Hepatocyte (in vitro differentiated cells): ENCODE measurements at regions not wholly inside any gene's neighbourhood (a gene's known extent, or its start where the extent isn't known, plus 50 kb on each side); places are given as distances from the start of the nearest gene placed in this dataset.
A peak's percentile ranks its signal among the peaks of the same experiment; 100 is the strongest.

Experiments
- DNase-seq: peaks from one replicate; pipeline ENCODE4 v3.0.0-alpha.2; 2016; ENCODE audit warnings: low spot score
- H2AFZ ChIP-seq: fragments of 200-600 bp; sonication (generic); 2 replicates; pipeline ENCODE4 v1.6.0; 2016; ENCODE audit warnings: antibody characterized with exemption, mild to moderate bottlenecking
- H3K27ac ChIP-seq: fragments of 200-600 bp; sonication (generic); 2 replicates; pipeline ENCODE4 v1.5.1; 2016; ENCODE audit warnings: mild to moderate bottlenecking
- H3K27me3 ChIP-seq: fragments of 200-600 bp; sonication (generic); 2 replicates; pipeline ENCODE4 v1.6.1; 2016
- H3K36me3 ChIP-seq: fragments of 200-600 bp; sonication (generic); replicated peaks from 2 replicates; pipeline ENCODE4 v1.5.1; 2016; ENCODE audit warnings: low read depth; ENCODE audit not compliant: insufficient read depth
- H3K4me1 ChIP-seq: fragments of 200-600 bp; sonication (generic); 2 replicates; pipeline ENCODE4 v1.5.1; 2016; ENCODE audit warnings: mild to moderate bottlenecking, moderate library complexity; ENCODE audit not compliant: insufficient read depth
- H3K4me2 ChIP-seq: fragments of 200-600 bp; sonication (generic); 2 replicates; pipeline ENCODE4 v1.6.0; 2016
- H3K4me3 ChIP-seq: fragments of 200-600 bp; sonication (generic); 2 replicates; pipeline ENCODE4 v1.5.1; 2016; ENCODE audit warnings: mild to moderate bottlenecking
- H3K79me2 ChIP-seq: fragments of 200-600 bp; sonication (generic); 2 replicates; pipeline ENCODE4 v1.6.0; 2017; ENCODE audit warnings: mild to moderate bottlenecking
- H3K9me2 ChIP-seq: fragments of 200-600 bp; sonication (generic); replicated peaks from 2 replicates; pipeline ENCODE4 v1.6.0; 2017; ENCODE audit warnings: mild to moderate bottlenecking; ENCODE audit not compliant: insufficient read depth
- H3K9me3 ChIP-seq: fragments of 200-600 bp; sonication (generic); 2 replicates; pipeline ENCODE4 v1.5.1; 2016; ENCODE audit warnings: low read depth, mild to moderate bottlenecking
- H4K20me1 ChIP-seq: fragments of 200-600 bp; sonication (generic); 2 replicates; pipeline ENCODE4 v1.6.0; 2016; ENCODE audit warnings: mild to moderate bottlenecking; ENCODE audit not compliant: insufficient read depth, poor library complexity, severe bottlenecking
- CTCF ChIP-seq: fragments of 200-600 bp; sonication (generic); IDR thresholded peaks from 2 replicates; pipeline ENCODE4 v1.5.1; 2016; ENCODE audit warnings: antibody characterized with exemption, mild to moderate bottlenecking; ENCODE audit not compliant: poor library complexity
- EZH2 ChIP-seq: fragments of 200-600 bp; sonication (generic); IDR thresholded peaks from 2 replicates; pipeline ENCODE4 v1.6.1; 2016; ENCODE audit warnings: antibody characterized with exemption, mild to moderate bottlenecking, borderline replicate concordance
- EZH2phosphoT487 ChIP-seq: fragments of 200-600 bp; sonication (generic); IDR thresholded peaks from one replicate; pipeline ENCODE4 v1.6.1; 2018; ENCODE audit warnings: antibody characterized with exemption, mild to moderate bottlenecking, low read depth, moderate library complexity; ENCODE audit not compliant: unreplicated experiment, severe bottlenecking
- WGBS: methylation state at CpG from one replicate; pipeline ENCODE4 v1.1.6; 2016; ENCODE audit warnings: low lambda C conversion rate; ENCODE audit errors: missing lambda C conversion rate; 5-methylcytosine and 5-hydroxymethylcytosine counted together

GRCh38 chr4:14749910-14750309 is 252.4 kb upstream of the CPEB2 start:
- no peaks in the 10 kb centered on the region for H4K20me1 ChIP-seq
- no peak overlapping the region for H3K4me3 ChIP-seq
- WGBS = 56% methylated on average over 2 of the region's 2 CpGs
- no peak overlapping the region for H2AFZ ChIP-seq
- DNase-seq = peak; percentile 16
- TF ChIP-seq CTCF (peak; percentile 19), EZH2 (no peak), EZH2phosphoT487 (no peak)
- no peaks in the 10 kb centered on the region for H3K9me3 ChIP-seq
- no peaks in the 10 kb centered on the region for H3K36me3 ChIP-seq
- no peaks in the 10 kb centered on the region for H3K4me1 ChIP-seq
- H3K27ac ChIP-seq = no peak overlapping the region
- no peak overlapping the region for H3K4me2 ChIP-seq
- no peaks in the 10 kb centered on the region for H3K27me3 ChIP-seq
- no peaks in the 10 kb centered on the region for H3K9me2 ChIP-seq
- no peaks in the 10 kb centered on the region for H3K79me2 ChIP-seq

GRCh38 chr4:14752341-14753046 is 249.8 kb upstream of the CPEB2 start:
- Histone ChIP-seq H3K4me3 (no peak overlapping the region), H3K4me1 (no peaks in the 10 kb centered on the region), H2AFZ (no peak overlapping the region), H3K9me3 (no peaks in the 10 kb centered on the region), H4K20me1 (no peaks in the 10 kb centered on the region), H3K9me2 (no peaks in the 10 kb centered on the region), H3K27ac (no peak overlapping the region), H3K79me2 (no peaks in the 10 kb centered on the region), H3K36me3 (no peaks in the 10 kb centered on the region), H3K27me3 (no peaks in the 10 kb centered on the region), H3K4me2 (no peak overlapping the region)
- TF ChIP-seq EZH2phosphoT487 = no peak
- TF ChIP-seq EZH2 = no peak
- TF ChIP-seq CTCF = no peak
- DNase-seq = no peak
- WGBS = 88% methylated on average over 6 of the region's 6 CpGs

- no peak for DNase-seq
- H4K20me1 ChIP-seq = no peaks in the 10 kb centered on the region
- H3K4me3 ChIP-seq = no peak overlapping the region
- H3K36me3 ChIP-seq = no peaks in the 10 kb centered on the region
- H3K9me2 ChIP-seq = no peaks in the 10 kb centered on the region
- no peak overlapping the region for H3K27ac ChIP-seq
- TF ChIP-seq EZH2phosphoT487 (no peak), EZH2 (no peak), CTCF (no peak)
- no peaks in the 10 kb centered on the region for H3K4me1 ChIP-seq
- no peaks in the 10 kb centered on the region for H3K27me3 ChIP-seq
- no peak overlapping the region for H2AFZ ChIP-seq
- H3K9me3 ChIP-seq = no peaks in the 10 kb centered on the region
- H3K79me2 ChIP-seq = no peaks in the 10 kb centered on the region
- no peak overlapping the region for H3K4me2 ChIP-seq
Observed at GRCh38 chr4:14767142-14767541, 235.1 kb upstream of the CPEB2 start.

- Histone ChIP-seq H3K9me2 (no peaks in the 10 kb centered on the region), H2AFZ (no peak overlapping the region), H3K4me1 (no peaks in the 10 kb centered on the region), H3K27ac (no peak overlapping the region), H3K4me2 (no peak overlapping the region), H3K36me3 (no peaks in the 10 kb centered on the region), H3K4me3 (no peak overlapping the region), H3K27me3 (no peaks in the 10 kb centered on the region), H4K20me1 (no peaks in the 10 kb centered on the region), H3K9me3 (no peaks in the 10 kb centered on the region), H3K79me2 (no peaks in the 10 kb centered on the region)
- DNase-seq = no peak
- TF ChIP-seq CTCF = no peak
Observed at GRCh38 chr4:14768449-14768848, 233.8 kb upstream of the CPEB2 start.
